Adrenal gland (tissue), 9 donors: ENCODE measurements at regions not wholly inside any gene's neighbourhood (a gene's known extent, or its start where the extent isn't known, plus 50 kb on each side); places are given as distances from the start of the nearest gene placed in this dataset.
"Not testable (repeated sequence)": the region's sequence is repeated elsewhere in the genome, so short reads cannot be mapped to it uniquely, and the experiment has no call there.

ENCODE experiments used
- DNase-seq, 7 donors: peaks; one replicate each; pipeline ENCODE4 v3.0.0-alpha.2; 2019 to 2020
- H3K27ac ChIP-seq, 5 donors: fragments of 200-600 bp; sonication (generic) in 4 of 5; 1 replicate in 3 of 5; 2 replicates in 2 of 5; pipeline versions ENCODE4 v1.5.1 to v1.8.0; 2016 to 2020; ENCODE audit warnings: mild to moderate bottlenecking in 1 of 5
- H3K27me3 ChIP-seq: fragments of 200-600 bp; 2 replicates; pipeline ENCODE4 v1.8.0; 2021
- H3K36me3 ChIP-seq, 2 donors: fragments of 200-600 bp; replicated peaks in 1 of 2; 1 replicate in 1 of 2; 2 replicates in 1 of 2; pipeline versions ENCODE4 v1.5.1 to v1.8.0; 2018 to 2022
- H3K4me1 ChIP-seq, 2 donors: fragments of 200-600 bp; replicated peaks in 1 of 2; 1 replicate in 1 of 2; 2 replicates in 1 of 2; pipeline versions ENCODE4 v1.5.1 to v1.8.0; 2018 to 2021
- H3K4me3 ChIP-seq, 4 donors: fragments of 200-600 bp; sonication (generic) in 3 of 4; one replicate each; pipeline ENCODE4 v1.5.1; 2016 to 2018
- H3K9me3 ChIP-seq, 3 donors: fragments of 200-600 bp; sonication (generic) in 1 of 3; replicated peaks in 1 of 3; 1 replicate in 2 of 3; 2 replicates in 1 of 3; pipeline versions ENCODE4 v1.5.1 to v1.8.0; 2016 to 2021
- POLR2A ChIP-seq, 2 donors: fragments of 450-650 bp; IDR thresholded peaks; one replicate each; pipeline ENCODE4 v1.6.1; 2017; ENCODE audit warnings: antibody characterized with exemption in 2 of 2, mild to moderate bottlenecking in 2 of 2, moderate library complexity in 1 of 2
- WGBS, 4 donors: extraction: QIAGEN DNeasy Blood & Tissue Kit in 2 of 4; methylation state at CpG; one replicate each; pipeline versions ENCODE4 v1.1.5 to v1.1.7; 2013 to 2017; 5-methylcytosine and 5-hydroxymethylcytosine counted together
- intact Hi-C, 2 donors: fragments of 100-400 bp; cut with DNase I; formaldehyde crosslinking; loops; one replicate each; pipeline versions ENCODE4 v1.14.1 to v1.15.0; 2022 to 2023
- TF ChIP-seq, protein P1 (sequence below), 6 experiments: fragments of 450-650 bp in 4 of 6; fragments of 200-600 bp in 2 of 6; sonication (generic) in 1 of 6; IDR thresholded peaks; 1 replicate in 5 of 6; 2 replicates in 1 of 6; pipeline versions ENCODE4 v1.5.1 to v1.8.0; 2016 to 2021; ENCODE audit warnings: antibody characterized with exemption in 6 of 6, mild to moderate bottlenecking in 2 of 6, moderate library complexity in 1 of 6
- donor health status: healthy with polysubstance abuse.
- donor health status: Bipolar disorder and iron deficiency.
- donor health status: DM: yes; HTN: yes; CAD: no.
- donor health status: DM: no; HTN: no; CAD: no.
- donor health status: DM: no; HTN: no; CAD: no.

DNA sequence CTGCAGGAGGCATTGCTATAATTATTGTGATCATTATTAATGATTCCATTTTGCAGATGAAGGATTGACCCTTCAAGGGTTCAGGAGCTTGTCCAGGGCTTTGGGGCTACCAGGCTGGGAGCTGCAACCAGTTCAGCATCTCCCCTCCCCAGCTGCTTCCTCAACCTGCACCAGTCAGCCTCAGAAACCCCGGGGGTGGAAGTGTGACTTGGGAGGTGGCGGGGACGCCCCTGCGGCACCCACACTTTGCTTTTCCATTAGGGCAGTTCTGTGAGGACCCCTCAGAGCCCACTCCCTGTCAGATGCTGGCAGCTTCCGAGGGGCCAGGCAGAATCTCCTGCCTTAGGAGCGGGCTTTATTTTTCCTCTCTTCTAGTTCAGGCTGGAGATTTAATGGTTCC, 85.6 kb downstream of the OLFM1 start:
- H3K36me3 ChIP-seq = no peaks in the 10 kb centered on the region
- intact Hi-C loops = no loop called here
- H3K27me3 ChIP-seq = no peaks in the 10 kb centered on the region
- WGBS, 4 donors = 87 to 95% (median 88%) methylated on average over 3 to 6 of the region's 6 CpGs
- no peak for TF ChIP-seq POLR2A (IDR thresholded peaks at IDR 0.05)
- TF ChIP-seq, protein P1, sequence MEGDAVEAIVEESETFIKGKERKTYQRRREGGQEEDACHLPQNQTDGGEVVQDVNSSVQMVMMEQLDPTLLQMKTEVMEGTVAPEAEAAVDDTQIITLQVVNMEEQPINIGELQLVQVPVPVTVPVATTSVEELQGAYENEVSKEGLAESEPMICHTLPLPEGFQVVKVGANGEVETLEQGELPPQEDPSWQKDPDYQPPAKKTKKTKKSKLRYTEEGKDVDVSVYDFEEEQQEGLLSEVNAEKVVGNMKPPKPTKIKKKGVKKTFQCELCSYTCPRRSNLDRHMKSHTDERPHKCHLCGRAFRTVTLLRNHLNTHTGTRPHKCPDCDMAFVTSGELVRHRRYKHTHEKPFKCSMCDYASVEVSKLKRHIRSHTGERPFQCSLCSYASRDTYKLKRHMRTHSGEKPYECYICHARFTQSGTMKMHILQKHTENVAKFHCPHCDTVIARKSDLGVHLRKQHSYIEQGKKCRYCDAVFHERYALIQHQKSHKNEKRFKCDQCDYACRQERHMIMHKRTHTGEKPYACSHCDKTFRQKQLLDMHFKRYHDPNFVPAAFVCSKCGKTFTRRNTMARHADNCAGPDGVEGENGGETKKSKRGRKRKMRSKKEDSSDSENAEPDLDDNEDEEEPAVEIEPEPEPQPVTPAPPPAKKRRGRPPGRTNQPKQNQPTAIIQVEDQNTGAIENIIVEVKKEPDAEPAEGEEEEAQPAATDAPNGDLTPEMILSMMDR (IDR thresholded peaks at IDR 0.05) = no peak
- DNase-seq = no peak
- H3K4me3 ChIP-seq = no peak overlapping the region
- H3K9me3 ChIP-seq = no peaks in the 10 kb centered on the region
- no peak overlapping the region for H3K27ac ChIP-seq
- no peaks in the 10 kb centered on the region for H3K4me1 ChIP-seq

- 50 to 69% (median 58%) methylated on average over 3 to 6 of the region's 6 CpGs for WGBS, 4 donors
- Histone ChIP-seq H3K27me3 (no peaks in the 10 kb centered on the region), H3K27ac (no peak overlapping the region), H3K9me3 (no peaks in the 10 kb centered on the region), H3K4me1 (no peaks in the 10 kb centered on the region), H3K36me3 (no peaks in the 10 kb centered on the region), H3K4me3 (no peak overlapping the region)
- TF ChIP-seq POLR2A (IDR thresholded peaks at IDR 0.05) = no peak
- TF ChIP-seq, protein P1 (IDR thresholded peaks at IDR 0.05) = no peak
- DNase-seq = no peak
- intact Hi-C loops = no loop called here
These were observed 86.8 kb downstream of the OLFM1 start for GRCh38 chr9:135174248-135174647.

DNA sequence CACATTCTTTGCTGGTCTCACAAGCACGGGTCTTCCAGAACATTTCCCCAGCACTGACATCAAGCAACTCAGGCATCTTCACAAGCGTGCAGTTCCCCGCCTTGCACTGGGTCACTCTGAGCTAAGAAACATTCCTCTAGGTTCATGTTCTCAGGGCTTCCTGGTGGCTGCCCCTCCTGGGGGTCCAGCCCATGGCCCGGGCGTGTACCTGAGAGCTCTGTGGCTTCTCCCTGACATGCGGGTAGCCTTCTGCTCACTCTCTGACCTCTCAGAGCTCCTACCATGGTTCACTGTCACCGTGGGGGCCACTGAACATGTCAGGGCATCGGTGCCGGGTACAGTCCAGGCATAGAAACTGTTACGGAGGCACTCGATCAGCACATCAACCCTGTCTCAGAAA, 87.5 kb downstream of the OLFM1 start:
- H3K27me3 ChIP-seq = no peaks in the 10 kb centered on the region
- H3K4me3 ChIP-seq = no peak overlapping the region
- no peaks in the 10 kb centered on the region for H3K36me3 ChIP-seq
- no peaks in the 10 kb centered on the region for H3K9me3 ChIP-seq
- H3K27ac ChIP-seq = no peak overlapping the region
- H3K4me1 ChIP-seq = no peaks in the 10 kb centered on the region
- intact Hi-C loops = no loop called here
- no peak for DNase-seq
- TF ChIP-seq POLR2A (IDR thresholded peaks at IDR 0.05) = no peak
- TF ChIP-seq, protein P1 (IDR thresholded peaks at IDR 0.05) = no peak
- WGBS, 4 donors = 83 to 94% (median 86%) methylated on average over 6 to 11 of the region's 11 CpGs

- TF ChIP-seq, protein P1 (IDR thresholded peaks at IDR 0.05) = no peak
- no peak for TF ChIP-seq POLR2A (IDR thresholded peaks at IDR 0.05)
- intact Hi-C loops = no loop called here
- Histone ChIP-seq H3K9me3 (no peaks in the 10 kb centered on the region), H3K36me3 (no peaks in the 10 kb centered on the region), H3K27ac (no peak overlapping the region), H3K4me3 (no peak overlapping the region), H3K4me1 (no peaks in the 10 kb centered on the region), H3K27me3 (no peaks in the 10 kb centered on the region)
- WGBS, 4 donors = 65 to 79% (median 71%) methylated on average over 5 to 20 of the region's 20 CpGs
- no peak for DNase-seq
These were observed 88.8 kb downstream of the OLFM1 start for GRCh38 chr9:135176284-135176683.

- H3K27ac ChIP-seq, DNase-seq, H3K27me3 ChIP-seq, intact Hi-C loops, H3K4me1 ChIP-seq, H3K4me3 ChIP-seq, H3K9me3 ChIP-seq, H3K36me3 ChIP-seq: not testable (repeated sequence)
- WGBS, 4 donors = 43 to 58% (median 46%) methylated on average over 2 of the region's 2 CpGs
These were observed 90.1 kb downstream of the OLFM1 start for GRCh38 chr9:135177562-135177961.
